ENCODE measurements at regions not wholly inside any gene's neighbourhood (a gene's known extent, or its start where the extent isn't known, plus 50 kb on each side); places are given as distances from the start of the nearest gene placed in this dataset.
A peak's percentile ranks its signal among the peaks of the same experiment; 100 is the strongest.

- no peak overlapping the region for H3K27ac ChIP-seq (ENCODE audit: low read depth)
- H3K79me2 ChIP-seq (replicated peaks; ENCODE audit: insufficient read depth) = no peaks in the 10 kb centered on the region
- H3K4me2 ChIP-seq = no peak overlapping the region
- Mint-ChIP-seq H3K27ac (no peak overlapping the region), H3K36me3 (ENCODE audit: low read depth) (no peaks in the 10 kb centered on the region; the same call in 2 of the 3 replicates), H3K4me3 (no peak overlapping the region), H3K27me3 (ENCODE audit: insufficient read depth, low read depth, poor library complexity) (peaks cover 5% of the 10 kb centered on the region), H3K9me3 (no peaks in the 10 kb centered on the region), H3K4me1 (peaks cover 22% of the 10 kb centered on the region)
- no peaks in the 10 kb centered on the region for H3K36me3 ChIP-seq (ENCODE audit: insufficient read depth)
- no peaks in the 10 kb centered on the region for H4K20me1 ChIP-seq (replicated peaks; ENCODE audit: insufficient read depth)
- no peaks in the 10 kb centered on the region for H3K27me3 ChIP-seq (ENCODE audit: insufficient read depth)
- H3K4me1 ChIP-seq (ENCODE audit: insufficient read depth) = peaks cover 6% of the 10 kb centered on the region
- H3F3A ChIP-seq (replicated peaks; ENCODE audit: low read depth) = no peaks in the 10 kb centered on the region
- ATAC-seq (no peak), DNase-seq (ENCODE audit: low spot score) (peak; percentile 17)
- TF ChIP-seq ETS1 (IDR thresholded peaks at IDR 0.05) = no peak
- no peak for TF ChIP-seq ZNF462 (CRISPR knock-in tag; IDR thresholded peaks at IDR 0.05)
- TF ChIP-seq EZH2phosphoT487 (IDR thresholded peaks at IDR 0.05; ENCODE audit: unreplicated experiment) = no peak
- TF ChIP-seq CTCF (conservative IDR thresholded peaks at IDR 0.05; ENCODE audit: low read depth in 2 of 2) = no peak
- TF ChIP-seq CREB1 (CRISPR knock-in tag; IDR thresholded peaks at IDR 0.05; ENCODE audit: low read depth) = no peak
- TF ChIP-seq POLR2AphosphoS5 (IDR thresholded peaks at IDR 0.05; ENCODE audit: low read depth) = no peak
- no peak overlapping the region for H3K4me3 ChIP-seq
- 0 out of 2 replicates have a peak overlapping the region, but pooled peaks have one; percentile 59 for H2AFZ ChIP-seq
- no peaks in the 10 kb centered on the region for H3K9me2 ChIP-seq (ENCODE audit: insufficient read depth)
Measured at GRCh38 chr10:2145491-2145890, 408.2 kb upstream of the ADARB2 start.
